Stimulated activated naive B cell treated with anti-CD40 and anti-IgM and Interleukin-4, amounts not matched to agents 10 μg/mL and 1 μg/mL and 100 μg/mL, for 72 hours (primary cell): ENCODE measurements at regions not wholly inside any gene's neighbourhood (a gene's known extent, or its start where the extent isn't known, plus 50 kb on each side); places are given as distances from the start of the nearest gene placed in this dataset.

Source experiments
- ATAC-seq, 2 donors: fragments of 150-1000 bp; cut with Tn5 transposase; replicated peaks; 2 replicates each; pipeline ENCODE4 v1.10.0; 2021; ENCODE audit warnings: moderate library complexity in 1 of 2
- DNase-seq: peaks from one replicate; pipeline ENCODE4 v3.0.0; 2021
- H3K27ac Mint-ChIP-seq: one replicate; pipeline ENCODE4 v1.8.0; 2022; ENCODE audit warnings: mild to moderate bottlenecking, mixed read lengths
- H3K27me3 Mint-ChIP-seq, 2 donors: one replicate each; pipeline ENCODE4 v1.8.0; 2022; ENCODE audit warnings: mixed read lengths in 2 of 2
- H3K36me3 Mint-ChIP-seq, 2 donors: one replicate each; pipeline ENCODE4 v1.8.0; 2022; ENCODE audit warnings: mixed read lengths in 2 of 2, mild to moderate bottlenecking in 1 of 2
- H3K4me1 Mint-ChIP-seq, 2 donors: one replicate each; pipeline ENCODE4 v1.8.0; 2022; ENCODE audit warnings: mixed read lengths in 2 of 2, mild to moderate bottlenecking in 1 of 2
- H3K4me3 Mint-ChIP-seq, 2 donors: one replicate each; pipeline ENCODE4 v1.8.0; 2022; ENCODE audit warnings: mild to moderate bottlenecking in 2 of 2, mixed read lengths in 2 of 2, moderate library complexity in 1 of 2
- H3K9me3 Mint-ChIP-seq, 2 donors: one replicate each; pipeline ENCODE4 v1.8.0; 2022; ENCODE audit warnings: mixed read lengths in 2 of 2, mild to moderate bottlenecking in 1 of 2

DNA sequence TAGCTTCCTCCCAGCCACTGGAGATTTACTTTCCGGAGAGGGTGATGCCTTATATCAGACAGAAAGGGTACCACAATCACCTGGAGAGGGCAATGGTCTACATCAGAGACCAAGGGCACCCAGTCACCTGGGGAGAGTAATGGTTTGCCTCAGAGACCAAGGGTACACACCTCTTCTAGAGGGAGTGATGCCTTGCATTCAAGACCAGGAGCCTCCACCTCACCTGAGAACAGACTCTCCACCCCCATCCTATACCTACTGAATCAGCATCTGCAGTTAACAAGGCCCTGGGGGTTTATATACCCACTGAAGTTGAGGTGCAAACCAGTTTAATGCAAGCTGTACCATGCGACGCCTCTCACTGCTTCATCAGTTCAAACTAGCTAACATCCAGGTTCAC, 270.2 kb upstream of the IGFBP3 start:
- H3K4me1 Mint-ChIP-seq = no peaks in the 10 kb centered on the region
- no peak for DNase-seq
- no peak overlapping the region for H3K4me3 Mint-ChIP-seq
- H3K9me3 Mint-ChIP-seq = peaks cover 4 to 8% of the 10 kb centered on the region in 2 donors
- no peaks in the 10 kb centered on the region for H3K36me3 Mint-ChIP-seq
- ATAC-seq = peak in 1 of 2 donors; percentile 21
- peaks cover 0 to 5% of the 10 kb centered on the region in 2 donors for H3K27me3 Mint-ChIP-seq
- no peak overlapping the region for H3K27ac Mint-ChIP-seq

DNA sequence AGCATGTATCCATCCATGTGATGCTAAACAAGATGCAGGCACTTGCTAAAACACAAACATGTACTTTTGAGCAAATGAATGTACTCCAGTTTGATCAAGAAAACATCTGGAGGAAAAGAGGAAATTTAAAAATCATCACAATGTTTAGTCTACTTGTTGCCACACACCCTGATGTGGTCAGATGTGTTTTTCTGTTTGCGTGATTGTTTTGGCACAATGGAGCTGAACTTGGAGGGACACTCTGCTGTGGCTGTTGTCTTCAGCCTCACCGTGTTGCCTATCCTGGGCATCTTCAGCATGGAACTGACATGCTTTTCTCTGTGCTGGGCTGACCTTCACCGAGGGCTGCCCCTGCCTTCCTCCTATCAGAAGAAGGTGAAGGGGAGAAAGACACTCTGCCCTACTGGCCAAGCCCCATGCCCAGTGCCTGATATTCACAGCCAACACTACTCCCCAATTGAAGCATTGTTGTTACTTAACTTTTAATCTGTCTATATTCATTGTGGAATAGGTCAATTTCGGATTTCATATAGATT, 268.3 kb upstream of the IGFBP3 start:
- DNase-seq (no peak), ATAC-seq (no peak)
- peaks cover 4 to 8% of the 10 kb centered on the region in 2 donors for H3K9me3 Mint-ChIP-seq
- H3K27ac Mint-ChIP-seq = no peak overlapping the region
- H3K36me3 Mint-ChIP-seq = no peaks in the 10 kb centered on the region
- peaks cover 0 to 5% of the 10 kb centered on the region in 2 donors for H3K27me3 Mint-ChIP-seq
- no peaks in the 10 kb centered on the region for H3K4me1 Mint-ChIP-seq
- no peak overlapping the region for H3K4me3 Mint-ChIP-seq

DNA sequence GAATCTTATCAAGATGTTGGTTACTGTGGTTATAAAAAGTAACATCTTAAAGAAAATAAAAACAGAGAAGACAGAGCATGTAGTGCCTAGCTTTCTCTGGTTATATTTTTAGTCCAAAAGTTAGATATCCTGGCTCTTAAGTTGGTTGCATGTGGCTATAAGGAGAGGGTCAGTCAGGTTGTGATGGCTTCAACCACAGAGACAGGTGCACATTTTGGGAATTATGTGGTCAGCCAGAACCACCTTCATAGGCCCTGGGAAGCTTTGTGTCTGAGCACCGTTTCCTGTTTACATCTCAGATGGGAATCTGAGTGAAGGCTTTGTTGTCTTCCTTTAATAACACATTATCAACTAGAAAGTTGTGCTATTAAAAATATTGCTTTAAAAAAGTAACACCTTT, 265.1 kb upstream of the IGFBP3 start:
- no peak for ATAC-seq

DNA sequence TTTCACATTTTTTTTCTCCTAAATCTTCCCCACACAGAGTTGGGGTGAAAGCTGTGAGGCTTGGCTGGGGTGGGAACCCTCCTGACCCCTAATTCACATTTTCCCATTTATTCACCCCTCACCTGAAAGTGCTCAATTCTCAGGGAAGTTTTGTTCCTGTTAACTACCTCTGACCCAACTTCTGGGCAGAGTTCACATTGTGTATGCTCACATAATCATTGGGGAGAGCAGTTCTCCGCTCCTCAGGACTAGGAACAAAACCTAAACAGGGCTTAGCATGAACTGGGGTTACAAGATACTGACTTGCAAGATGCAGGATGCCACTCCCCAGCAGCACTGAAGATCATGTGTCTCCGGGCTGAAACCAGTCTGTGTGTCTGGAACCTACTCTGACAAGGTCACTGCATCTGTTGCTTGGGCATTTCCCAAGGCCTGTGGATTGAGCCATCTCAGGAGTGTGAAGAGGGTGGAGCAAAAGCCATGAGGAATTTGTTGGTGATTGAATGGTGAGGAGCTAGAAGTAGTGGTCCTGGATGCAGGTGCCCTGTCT, 258.1 kb upstream of the IGFBP3 start:
- no peak for DNase-seq
- Mint-ChIP-seq H3K4me3 (no peak overlapping the region), H3K27me3 (peaks cover 0 to 6% of the 10 kb centered on the region in 2 donors), H3K27ac (no peak overlapping the region), H3K9me3 (peaks cover 9 to 10% of the 10 kb centered on the region in 2 donors), H3K4me1 (no peaks in the 10 kb centered on the region), H3K36me3 (no peaks in the 10 kb centered on the region)
- ATAC-seq = no peak

More for the DNA sequence above, 265.1 kb upstream of the IGFBP3 start:
- Mint-ChIP-seq H3K36me3 (no peaks in the 10 kb centered on the region), H3K4me3 (no peak overlapping the region), H3K27ac (no peak overlapping the region), H3K4me1 (no peaks in the 10 kb centered on the region), H3K27me3 (peaks cover 0 to 5% of the 10 kb centered on the region in 2 donors), H3K9me3 (peaks cover 9 to 13% of the 10 kb centered on the region in 2 donors)
- DNase-seq = no peak

DNA sequence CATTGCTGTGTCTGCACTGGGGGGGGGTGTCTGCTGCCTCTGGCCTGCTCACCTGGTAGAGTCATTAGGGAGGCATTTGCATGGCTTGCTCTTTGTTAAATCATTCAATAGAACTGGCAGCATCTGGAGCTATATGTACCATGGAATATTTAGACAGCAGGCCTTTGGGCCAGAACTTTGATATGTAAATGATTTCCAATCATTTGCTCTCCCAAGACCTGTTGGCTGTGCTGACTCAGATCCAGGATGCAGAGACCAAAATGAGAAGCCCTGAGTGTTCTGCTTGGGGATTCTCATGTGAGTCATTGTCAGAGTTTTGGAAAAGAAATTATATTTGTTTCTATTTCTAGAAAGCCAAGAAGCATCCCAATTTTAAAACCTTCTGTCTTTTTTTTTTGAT, 257.6 kb upstream of the IGFBP3 start:
- H3K4me3 Mint-ChIP-seq = no peak overlapping the region
- no peak overlapping the region for H3K27ac Mint-ChIP-seq
- H3K4me1 Mint-ChIP-seq = no peaks in the 10 kb centered on the region
- H3K27me3 Mint-ChIP-seq = peaks cover 0 to 6% of the 10 kb centered on the region in 2 donors
- no peaks in the 10 kb centered on the region for H3K36me3 Mint-ChIP-seq
- ATAC-seq = no peak
- peaks cover 9 to 10% of the 10 kb centered on the region in 2 donors for H3K9me3 Mint-ChIP-seq
- no peak for DNase-seq

DNA sequence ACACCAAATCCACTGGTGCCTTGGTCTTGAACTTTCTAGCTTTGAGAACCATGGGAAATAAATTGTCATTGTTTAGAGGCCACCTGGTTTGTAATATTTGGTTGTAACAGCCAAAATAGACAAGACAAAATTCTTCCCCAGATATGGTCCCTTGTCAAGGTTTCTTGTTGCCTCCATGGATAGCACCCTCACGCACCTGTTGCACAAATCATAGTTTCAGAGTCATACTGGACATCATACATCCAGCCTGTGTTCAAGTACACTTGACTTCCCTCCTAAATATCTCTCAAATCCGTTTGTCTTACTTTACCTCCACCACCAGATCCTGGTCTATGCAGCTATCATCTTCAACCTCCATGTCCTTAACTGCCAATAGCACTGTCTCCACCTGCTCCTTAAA, 256.7 kb upstream of the IGFBP3 start:
- H3K27me3 Mint-ChIP-seq = peaks cover 0 to 6% of the 10 kb centered on the region in 2 donors
- H3K36me3 Mint-ChIP-seq = no peaks in the 10 kb centered on the region
- no peak overlapping the region for H3K27ac Mint-ChIP-seq
- no peak overlapping the region for H3K4me3 Mint-ChIP-seq
- peaks cover 9 to 10% of the 10 kb centered on the region in 2 donors for H3K9me3 Mint-ChIP-seq
- no peaks in the 10 kb centered on the region for H3K4me1 Mint-ChIP-seq
- ATAC-seq = no peak
- no peak for DNase-seq

DNA sequence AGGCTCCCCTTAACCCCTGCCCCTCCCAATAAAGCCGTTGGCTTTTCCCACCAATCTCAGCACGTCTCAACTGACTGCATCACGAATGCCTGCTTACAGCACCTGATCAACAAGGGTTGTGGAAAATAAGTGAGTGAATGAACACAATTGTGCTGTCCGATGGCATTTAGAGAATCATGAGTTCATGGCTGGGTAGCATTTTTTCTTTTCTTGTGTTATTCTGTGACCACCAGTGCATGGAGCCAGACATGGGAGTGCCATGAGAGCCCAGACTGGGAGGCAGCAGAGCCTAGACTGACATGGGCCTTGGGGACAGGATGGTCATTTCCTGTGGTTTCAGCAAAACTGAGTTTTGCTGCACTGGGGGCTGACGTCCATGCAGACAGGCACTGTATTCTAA, 254.1 kb upstream of the IGFBP3 start:
- Mint-ChIP-seq H3K36me3 (no peaks in the 10 kb centered on the region), H3K4me1 (no peaks in the 10 kb centered on the region), H3K9me3 (no peaks in the 10 kb centered on the region), H3K27me3 (peaks cover 0 to 6% of the 10 kb centered on the region in 2 donors), H3K27ac (no peak overlapping the region), H3K4me3 (no peak overlapping the region)
- DNase-seq (no peak), ATAC-seq (no peak)

DNA sequence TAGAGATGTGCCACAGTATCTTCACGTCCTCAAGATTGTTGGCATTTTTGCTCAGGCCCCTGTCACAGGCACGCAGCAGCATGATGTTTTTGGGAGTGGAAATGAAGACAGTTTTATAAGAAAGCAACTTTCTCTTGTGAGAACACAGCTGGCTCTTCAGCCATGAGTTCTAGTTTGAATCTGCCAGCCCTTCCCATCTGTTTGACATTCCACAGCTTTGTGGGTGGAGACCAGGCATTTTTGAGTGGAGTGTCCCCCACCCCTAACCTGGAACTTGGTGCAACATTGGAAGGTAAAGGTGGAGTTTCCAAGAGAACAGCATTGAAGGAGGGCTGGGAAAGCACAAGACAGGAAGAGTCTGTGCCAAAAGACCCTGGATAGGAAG, 253.1 kb upstream of the IGFBP3 start:
- H3K36me3 Mint-ChIP-seq = no peaks in the 10 kb centered on the region
- DNase-seq (no peak), ATAC-seq (no peak)
- H3K27ac Mint-ChIP-seq = no peak overlapping the region
- peaks cover 0 to under 1% of the 10 kb centered on the region in 2 donors for H3K27me3 Mint-ChIP-seq
- no peaks in the 10 kb centered on the region for H3K4me1 Mint-ChIP-seq
- no peaks in the 10 kb centered on the region for H3K9me3 Mint-ChIP-seq
- H3K4me3 Mint-ChIP-seq = no peak overlapping the region

DNA sequence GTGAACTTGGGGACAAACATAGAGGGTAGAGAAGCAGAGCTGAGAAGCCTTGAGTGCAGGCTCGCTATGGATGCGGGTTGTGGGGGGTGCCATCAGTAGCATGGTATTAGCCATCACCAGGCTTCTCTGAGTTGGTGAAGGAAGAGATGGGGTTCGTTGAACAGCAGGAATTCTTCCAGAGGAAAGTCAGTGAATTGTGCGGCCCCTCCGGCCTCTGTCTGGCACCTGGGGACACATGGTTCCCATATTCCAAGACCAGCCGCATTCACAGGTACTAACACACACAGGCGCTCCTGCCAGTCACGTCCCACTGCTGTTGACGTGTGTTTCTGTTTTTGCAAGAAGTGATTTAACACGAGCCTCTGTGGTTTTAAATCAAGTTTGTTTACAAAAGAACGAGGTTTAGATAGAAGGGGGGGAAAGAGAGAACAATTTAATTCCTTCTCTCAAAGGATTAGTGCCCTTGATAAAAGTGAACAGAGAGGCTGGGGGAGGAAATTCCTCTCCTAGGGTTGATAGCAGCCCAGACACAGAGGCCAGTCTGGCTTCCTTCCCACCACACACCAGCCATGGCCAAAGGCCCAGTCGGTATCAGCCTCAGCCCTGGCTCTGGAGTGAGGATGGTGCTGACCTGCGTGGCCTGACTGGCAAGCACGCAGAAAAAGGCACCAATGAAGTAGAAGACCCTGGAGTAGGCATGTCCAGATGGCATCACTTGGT, 252.6 kb upstream of the IGFBP3 start:
- Mint-ChIP-seq H3K27me3 (no peaks in the 10 kb centered on the region), H3K27ac (no peak overlapping the region), H3K36me3 (no peaks in the 10 kb centered on the region), H3K4me1 (no peaks in the 10 kb centered on the region), H3K9me3 (no peaks in the 10 kb centered on the region), H3K4me3 (no peak overlapping the region)
- ATAC-seq = no peak
- no peak for DNase-seq

DNA sequence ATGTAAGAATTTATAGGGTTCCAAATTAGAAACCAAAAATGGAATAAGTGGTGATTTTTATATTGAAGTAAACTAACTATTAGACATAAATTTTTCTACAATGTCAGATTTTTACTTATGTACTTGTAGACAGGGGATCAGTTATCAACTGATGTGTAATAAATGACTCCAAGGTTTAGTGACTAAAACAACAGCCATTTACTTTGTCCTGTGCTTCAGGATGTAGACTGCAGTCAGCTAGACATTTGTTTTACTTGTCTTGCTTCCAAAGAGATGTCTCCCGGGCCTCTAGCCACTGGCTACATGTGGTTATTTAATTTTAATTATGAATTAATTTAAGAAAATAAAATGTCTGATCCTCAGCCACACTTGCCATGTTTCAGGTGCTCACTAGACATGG, 249.7 kb upstream of the IGFBP3 start:
- no peak for ATAC-seq
- H3K4me1 Mint-ChIP-seq = no peaks in the 10 kb centered on the region
- peaks cover 4 to 5% of the 10 kb centered on the region in 2 donors for H3K9me3 Mint-ChIP-seq
- H3K36me3 Mint-ChIP-seq = no peaks in the 10 kb centered on the region
- no peak overlapping the region for H3K27ac Mint-ChIP-seq
- H3K27me3 Mint-ChIP-seq = no peaks in the 10 kb centered on the region
- no peak overlapping the region for H3K4me3 Mint-ChIP-seq
- no peak for DNase-seq

DNA sequence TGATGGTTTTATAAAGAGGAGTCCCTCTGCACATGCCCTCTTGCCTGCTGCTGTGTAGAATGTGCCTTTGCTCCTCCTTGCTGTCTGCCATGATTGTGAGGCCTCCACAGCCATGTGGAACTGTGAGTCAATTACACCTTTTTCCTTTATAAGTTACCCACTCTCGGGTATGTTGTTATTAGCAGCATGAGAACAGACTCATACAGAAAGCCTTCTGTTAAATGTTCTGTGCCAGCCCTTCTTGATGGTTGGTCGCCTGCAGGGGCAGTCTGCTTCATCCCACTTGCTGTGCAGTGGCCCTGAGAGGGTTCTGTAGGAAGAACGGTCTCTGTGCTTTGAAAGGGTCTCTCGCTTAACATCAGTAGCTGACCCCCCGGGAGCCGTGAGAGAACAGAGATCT, 248.9 kb upstream of the IGFBP3 start:
- Mint-ChIP-seq H3K4me3 (no peak overlapping the region), H3K36me3 (no peaks in the 10 kb centered on the region), H3K4me1 (no peaks in the 10 kb centered on the region), H3K27me3 (no peaks in the 10 kb centered on the region), H3K9me3 (peaks cover 4 to 6% of the 10 kb centered on the region in 2 donors), H3K27ac (no peak overlapping the region)
- DNase-seq (no peak), ATAC-seq (no peak)

DNA sequence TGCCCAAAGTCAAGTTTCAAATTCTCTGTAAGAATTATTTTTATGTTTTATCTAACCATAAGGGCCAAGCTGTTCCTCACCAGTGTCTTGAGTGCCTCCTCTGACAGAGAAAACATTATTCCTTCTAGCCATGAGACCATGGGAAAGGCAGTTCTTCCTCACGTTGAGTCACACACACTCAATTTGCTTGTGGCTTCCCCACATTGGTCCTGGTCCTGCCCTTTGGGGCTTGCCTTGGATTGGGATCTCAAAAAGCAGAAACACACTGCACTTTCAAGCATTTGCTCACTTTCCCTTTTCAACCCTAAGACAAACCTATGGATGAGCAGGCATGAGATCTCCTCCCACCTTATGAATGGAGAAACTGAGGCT, 248.3 kb upstream of the IGFBP3 start:
- no peaks in the 10 kb centered on the region for H3K36me3 Mint-ChIP-seq
- no peak overlapping the region for H3K4me3 Mint-ChIP-seq
- peaks cover 4 to 6% of the 10 kb centered on the region in 2 donors for H3K9me3 Mint-ChIP-seq
- no peaks in the 10 kb centered on the region for H3K4me1 Mint-ChIP-seq
- ATAC-seq = no peak
- H3K27me3 Mint-ChIP-seq = no peaks in the 10 kb centered on the region
- H3K27ac Mint-ChIP-seq = no peak overlapping the region
- no peak for DNase-seq

DNA sequence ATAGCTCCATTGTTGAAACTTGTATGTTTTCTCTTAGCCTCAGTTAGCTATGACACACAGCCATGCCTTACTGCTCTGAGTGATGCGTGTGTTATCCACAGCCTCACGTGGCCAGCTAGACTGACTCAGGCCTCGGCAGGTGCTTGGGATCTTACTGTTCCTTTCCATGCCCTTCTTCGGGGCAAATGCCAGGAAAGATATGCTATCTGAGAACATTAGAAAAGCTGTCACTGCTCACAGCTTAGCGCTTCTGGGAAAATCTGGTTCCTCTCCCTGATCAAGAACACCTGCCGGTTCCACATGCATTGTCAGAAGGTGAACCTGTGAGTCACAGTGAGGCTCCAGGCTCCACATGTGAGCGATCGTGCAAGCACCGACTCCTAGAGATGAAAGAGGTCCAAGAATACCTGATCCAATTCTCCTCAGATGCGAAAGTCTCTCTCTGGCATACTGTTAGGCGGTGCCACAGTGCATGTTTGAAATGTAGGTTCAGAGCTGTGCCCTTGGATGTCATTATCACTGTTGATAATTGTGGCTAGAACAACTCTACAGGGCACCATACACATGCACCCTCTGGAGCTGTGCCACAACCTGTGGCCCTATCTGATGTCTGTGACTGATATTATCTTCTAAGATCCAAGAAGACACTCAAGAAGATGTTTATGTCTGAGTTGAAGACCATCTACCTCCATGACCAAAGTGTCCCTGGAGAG, 247.8 kb upstream of the IGFBP3 start:
- ATAC-seq = no peak
- H3K4me3 Mint-ChIP-seq = no peak overlapping the region
- no peak for DNase-seq
- no peaks in the 10 kb centered on the region for H3K36me3 Mint-ChIP-seq
- H3K9me3 Mint-ChIP-seq = peaks cover 4 to 6% of the 10 kb centered on the region in 2 donors
- H3K27me3 Mint-ChIP-seq = no peaks in the 10 kb centered on the region
- H3K27ac Mint-ChIP-seq = no peak overlapping the region
- no peaks in the 10 kb centered on the region for H3K4me1 Mint-ChIP-seq

DNA sequence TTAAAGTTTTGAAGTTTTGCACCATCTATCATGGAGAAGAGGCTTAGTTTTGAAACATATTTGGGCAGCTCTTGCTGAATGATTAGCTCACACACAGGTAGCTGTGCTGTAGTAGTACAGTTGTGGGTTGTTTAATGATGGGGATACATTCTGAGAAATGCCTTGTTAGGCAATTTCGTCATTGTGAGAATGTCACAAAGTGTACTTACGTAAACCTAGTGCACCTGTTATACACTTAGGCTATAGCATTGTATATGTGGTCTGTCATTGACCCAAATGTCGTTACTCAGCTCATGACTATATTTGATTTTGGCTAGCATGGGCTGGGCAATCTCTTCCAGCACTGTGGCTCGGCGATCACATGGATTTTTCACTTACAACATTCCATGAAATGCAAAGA, 247.2 kb upstream of the IGFBP3 start:
- peaks cover 6 to 7% of the 10 kb centered on the region in 2 donors for H3K9me3 Mint-ChIP-seq
- DNase-seq = no peak
- H3K4me3 Mint-ChIP-seq = no peak overlapping the region
- ATAC-seq = no peak
- H3K4me1 Mint-ChIP-seq = no peaks in the 10 kb centered on the region
- H3K27me3 Mint-ChIP-seq = no peaks in the 10 kb centered on the region
- no peaks in the 10 kb centered on the region for H3K36me3 Mint-ChIP-seq
- H3K27ac Mint-ChIP-seq = no peak overlapping the region

DNA sequence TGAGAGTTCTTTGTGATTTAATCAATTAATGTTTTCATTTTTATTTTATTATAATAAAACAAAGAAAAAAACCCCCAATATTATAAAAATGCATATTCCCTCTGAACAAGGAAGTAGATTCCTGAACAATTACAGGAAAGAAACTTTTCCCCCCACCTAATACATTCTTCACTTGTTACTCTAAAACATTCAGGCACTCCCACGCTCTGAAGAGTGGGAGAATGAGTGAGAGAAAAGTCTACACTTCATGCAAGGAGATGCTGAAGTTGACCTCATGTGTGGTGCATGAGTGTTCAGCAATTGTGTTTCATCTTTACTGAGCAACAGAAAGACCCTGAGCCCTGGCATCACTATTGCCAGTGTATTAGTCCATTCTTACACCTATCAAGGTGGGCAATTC, 244.2 kb upstream of the IGFBP3 start:
- ATAC-seq = no peak
- Mint-ChIP-seq H3K4me1 (no peaks in the 10 kb centered on the region), H3K27ac (no peak overlapping the region), H3K4me3 (no peak overlapping the region), H3K36me3 (no peaks in the 10 kb centered on the region), H3K27me3 (no peaks in the 10 kb centered on the region), H3K9me3 (peaks cover 6 to 9% of the 10 kb centered on the region in 2 donors)
- DNase-seq = no peak
